GM13976 (cell line): ENCODE measurements at regions not wholly inside any gene's neighbourhood (a gene's known extent, or its start where the extent isn't known, plus 50 kb on each side); places are given as distances from the start of the nearest gene placed in this dataset.
"Not testable (repeated sequence)": the region's sequence is repeated elsewhere in the genome, so short reads cannot be mapped to it uniquely, and the experiment has no call there.

Source experiments
- DNase-seq: peaks from one replicate; pipeline ENCODE4 v3.0.0; 2012; ENCODE audit warnings: low spot score
- CTCF ChIP-seq: IDR thresholded peaks from 2 replicates; pipeline ENCODE4 v1.5.1; 2012; ENCODE audit warnings: borderline replicate concordance, mild to moderate bottlenecking; ENCODE audit not compliant: insufficient read depth; ENCODE audit errors: extremely low read depth, missing control alignments, control extremely low read depth
- in situ Hi-C: fragments of 300-500 bp; cut with MboI; formaldehyde crosslinking; loops from one replicate; pipeline ENCODE4 v1.12.0; 2022; ENCODE audit warnings: low sequenced_read_pairs, mixed read lengths, inconsistent platforms; ENCODE audit not compliant: unreplicated experiment

- in situ Hi-C loops, result loop anchor here (10.0 to 25.0 kb wide), 2 partner anchors 244 to 412 kb away; no protein-coding TSS in a partner anchor
- TF ChIP-seq CTCF, result no peak
- no peak for DNase-seq
Measured at GRCh38 chr11:56842814-56843794, 94.6 kb upstream of the OR9G4 start.

- peak; percentile 30 for DNase-seq
- TF ChIP-seq CTCF, result peak; percentile 56
- in situ Hi-C loops, result loop anchor here (10.0 to 25.0 kb wide), 2 partner anchors 246 to 413 kb away; no protein-coding TSS in a partner anchor
Measured at GRCh38 chr11:56841210-56841810, 92.8 kb upstream of the OR9G4 start.

DNA sequence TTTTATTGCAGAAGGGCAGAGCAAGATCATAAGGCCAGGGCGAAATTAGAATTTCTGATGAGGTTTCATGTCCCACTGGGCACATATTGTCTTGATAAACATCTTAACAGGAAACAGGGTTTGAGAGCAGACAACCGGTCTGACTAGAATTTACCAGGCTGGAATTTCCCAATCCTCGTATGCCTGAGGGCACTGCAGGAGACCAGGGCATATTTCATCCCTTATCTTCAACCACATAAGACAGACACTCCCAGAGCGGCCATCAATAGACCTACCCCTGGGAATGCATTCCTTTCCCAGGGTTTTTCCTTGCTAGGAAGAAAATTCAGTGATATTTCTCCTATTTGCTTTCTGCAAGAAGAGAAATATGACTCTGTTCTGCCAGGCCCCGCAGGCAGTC is 78.9 kb upstream of the OR9G4 start:
- DNase-seq, result not testable (repeated sequence)
- in situ Hi-C loops, result loop anchor here (25.0 kb wide), 1 partner anchor 260 kb away; no protein-coding TSS in a partner anchor

DNA sequence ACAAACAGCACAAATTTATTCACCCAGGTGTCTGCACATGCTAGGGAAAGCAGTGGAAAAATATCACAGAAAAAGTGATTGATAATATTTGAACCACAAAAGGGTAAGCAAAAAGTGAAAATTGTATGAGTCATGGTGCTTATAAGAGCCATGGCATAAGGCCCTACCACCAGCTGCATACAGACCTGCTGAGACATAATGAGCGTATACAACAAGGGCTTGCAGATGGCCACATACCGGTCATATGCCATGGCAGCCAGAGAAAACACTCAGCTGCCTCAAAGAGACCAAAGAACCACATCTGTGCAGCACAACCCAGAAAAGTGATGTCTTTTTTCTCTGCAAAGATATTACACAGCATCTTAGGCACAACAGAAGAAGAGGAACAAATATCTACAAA is 71.4 kb upstream of the OR9G4 start:
- no peak for TF ChIP-seq CTCF
- DNase-seq, result no peak
- in situ Hi-C loops, result no loop called here

DNA sequence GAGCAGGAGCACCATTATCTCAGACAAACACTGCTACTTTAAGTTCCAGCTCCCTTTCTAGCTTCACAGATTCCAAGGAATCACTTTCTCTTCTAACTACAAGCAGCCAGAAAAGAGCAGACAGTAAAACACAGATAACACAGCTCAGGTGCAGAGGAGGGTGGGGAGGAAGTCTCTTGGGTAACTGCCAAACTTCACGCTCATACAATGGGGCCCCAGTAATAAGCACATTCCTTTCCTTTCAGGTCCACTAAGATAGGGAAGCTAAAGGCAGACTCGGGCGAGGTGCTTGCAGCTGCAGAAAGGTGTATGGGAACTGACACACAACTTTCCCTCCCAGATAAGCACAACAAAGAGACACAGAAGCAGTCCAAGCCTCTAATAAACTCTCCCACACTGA is 69.2 kb upstream of the OR9G4 start:
- in situ Hi-C loops, result no loop called here
- no peak for DNase-seq

DNA sequence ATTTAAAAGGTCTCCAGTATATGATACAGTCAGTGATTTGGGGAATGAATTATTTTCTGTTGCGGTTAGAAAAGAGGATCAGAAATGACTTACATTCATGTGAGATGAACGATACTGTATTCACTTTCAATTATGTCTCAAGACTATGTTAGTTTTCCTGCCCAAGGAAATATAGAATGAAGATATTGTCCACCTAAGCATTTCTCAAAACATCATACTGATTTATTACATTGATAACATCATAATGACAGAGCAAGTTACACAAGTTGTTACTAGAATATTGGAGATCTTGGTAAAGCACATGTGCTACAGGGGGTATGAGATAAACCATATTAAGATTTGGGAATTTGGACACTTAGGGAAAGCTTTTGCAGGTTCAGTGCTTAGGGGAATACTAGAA is 67.8 kb upstream of the OR9G4 start:
- DNase-seq, result no peak
- TF ChIP-seq CTCF, result no peak
- in situ Hi-C loops, result no loop called here

More for the DNA sequence above, 69.2 kb upstream of the OR9G4 start:
- TF ChIP-seq CTCF, result no peak

DNA sequence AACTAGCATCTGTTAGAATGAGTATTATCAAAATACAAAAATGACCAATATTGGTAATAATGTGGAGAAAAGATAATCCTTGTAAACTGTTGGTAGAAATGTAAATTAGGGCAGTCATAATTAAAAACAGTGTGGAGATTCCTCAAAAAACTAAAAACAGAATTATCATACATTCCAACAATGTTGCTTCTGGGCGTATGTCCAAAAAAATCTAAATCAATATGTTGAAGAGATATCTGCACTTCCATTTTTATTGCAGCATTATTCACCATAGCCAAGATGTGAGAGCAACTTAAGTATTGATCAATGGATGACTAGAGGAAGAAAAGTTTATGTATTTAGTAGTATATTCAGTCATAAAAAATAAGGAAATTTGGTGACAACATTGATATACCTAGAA is 59.8 kb upstream of the OR9G4 start:
- in situ Hi-C loops, result no loop called here
- TF ChIP-seq CTCF, result no peak

More for the DNA sequence above, 59.8 kb upstream of the OR9G4 start:
- no peak for DNase-seq
